ENCODE measurements at regions not wholly inside any gene's neighbourhood (a gene's known extent, or its start where the extent isn't known, plus 50 kb on each side); places are given as distances from the start of the nearest gene placed in this dataset.

GRCh38 chr6:144723431-144723830 is 438.3 kb downstream of the UTRN start:
- Histone ChIP-seq H3K4me2 (ENCODE audit: low read depth, low read length) (no peak overlapping the region), H3K27me3 (replicated peaks; ENCODE audit: insufficient read depth, low read length) (no peaks in the 10 kb centered on the region)

GRCh38 chr6:144724818-144725217 is 439.7 kb downstream of the UTRN start:
- Histone ChIP-seq H3K4me2 (ENCODE audit: low read depth, low read length) (no peak overlapping the region), H3K9me2 (replicated peaks; ENCODE audit: insufficient read depth, low read length) (no peaks in the 10 kb centered on the region), H3K9ac (ENCODE audit: low read length) (no peak overlapping the region), H3K4me1 (ENCODE audit: low read length) (no peaks in the 10 kb centered on the region), H3K79me2 (ENCODE audit: low read length) (no peaks in the 10 kb centered on the region), H4K20me1 (ENCODE audit: insufficient read depth, low read length) (no peaks in the 10 kb centered on the region), H3F3A (ENCODE audit: insufficient read depth, low read length) (no peaks in the 10 kb centered on the region), H3K27me3 (replicated peaks; ENCODE audit: insufficient read depth, low read length) (no peaks in the 10 kb centered on the region), H3K36me3 (replicated peaks; ENCODE audit: insufficient read depth, low read length) (no peaks in the 10 kb centered on the region), H2AFZ (ENCODE audit: low read length) (no peak overlapping the region), H3K4me3 (ENCODE audit: low read length) (no peak overlapping the region), H3K27ac (ENCODE audit: low read length) (no peak overlapping the region), H3K9me3 (replicated peaks; ENCODE audit: insufficient read depth, low read length) (no peaks in the 10 kb centered on the region)
- no peak for TF ChIP-seq CTCF (IDR thresholded peaks at IDR 0.05; ENCODE audit: low read length)
- TF ChIP-seq EZH2 (optimal IDR thresholded peaks at IDR 0.05; ENCODE audit: low read depth, low read length) = no peak
- no peak for TF ChIP-seq EZH2phosphoT487 (IDR thresholded peaks at IDR 0.05; ENCODE audit: low read length)
- no peak for DNase-seq

More at GRCh38 chr6:144723431-144723830, 438.3 kb downstream of the UTRN start:
- H3K27ac ChIP-seq (ENCODE audit: low read length) = no peak overlapping the region
- H3K36me3 ChIP-seq (replicated peaks; ENCODE audit: insufficient read depth, low read length) = no peaks in the 10 kb centered on the region
- H3K4me3 ChIP-seq (ENCODE audit: low read length) = no peak overlapping the region
- no peaks in the 10 kb centered on the region for H3F3A ChIP-seq (ENCODE audit: insufficient read depth, low read length)
- no peaks in the 10 kb centered on the region for H3K4me1 ChIP-seq (ENCODE audit: low read length)
- no peak for DNase-seq
- H2AFZ ChIP-seq (ENCODE audit: low read length) = no peak overlapping the region
- no peaks in the 10 kb centered on the region for H3K9me2 ChIP-seq (replicated peaks; ENCODE audit: insufficient read depth, low read length)
- H3K9me3 ChIP-seq (replicated peaks; ENCODE audit: insufficient read depth, low read length) = no peaks in the 10 kb centered on the region
- TF ChIP-seq EZH2 (optimal IDR thresholded peaks at IDR 0.05; ENCODE audit: low read depth, low read length) = no peak
- no peak for TF ChIP-seq CTCF (IDR thresholded peaks at IDR 0.05; ENCODE audit: low read length)
- TF ChIP-seq EZH2phosphoT487 (IDR thresholded peaks at IDR 0.05; ENCODE audit: low read length) = no peak
- H3K79me2 ChIP-seq (ENCODE audit: low read length) = no peaks in the 10 kb centered on the region
- no peak overlapping the region for H3K9ac ChIP-seq (ENCODE audit: low read length)
- no peaks in the 10 kb centered on the region for H4K20me1 ChIP-seq (ENCODE audit: insufficient read depth, low read length)

- Histone ChIP-seq H3K9me3 (replicated peaks; ENCODE audit: insufficient read depth, low read length) (no peaks in the 10 kb centered on the region), H3K79me2 (ENCODE audit: low read length) (no peaks in the 10 kb centered on the region), H3K4me1 (ENCODE audit: low read length) (no peaks in the 10 kb centered on the region), H3K9ac (ENCODE audit: low read length) (no peak overlapping the region), H2AFZ (ENCODE audit: low read length) (no peak overlapping the region), H4K20me1 (ENCODE audit: insufficient read depth, low read length) (no peaks in the 10 kb centered on the region), H3K4me3 (ENCODE audit: low read length) (no peak overlapping the region), H3K27me3 (replicated peaks; ENCODE audit: insufficient read depth, low read length) (no peaks in the 10 kb centered on the region), H3F3A (ENCODE audit: insufficient read depth, low read length) (no peaks in the 10 kb centered on the region), H3K4me2 (ENCODE audit: low read depth, low read length) (no peak overlapping the region), H3K36me3 (replicated peaks; ENCODE audit: insufficient read depth, low read length) (no peaks in the 10 kb centered on the region), H3K9me2 (replicated peaks; ENCODE audit: insufficient read depth, low read length) (no peaks in the 10 kb centered on the region), H3K27ac (ENCODE audit: low read length) (no peak overlapping the region)
- TF ChIP-seq EZH2 (optimal IDR thresholded peaks at IDR 0.05; ENCODE audit: low read depth, low read length) = no peak
- TF ChIP-seq EZH2phosphoT487 (IDR thresholded peaks at IDR 0.05; ENCODE audit: low read length) = no peak
- TF ChIP-seq CTCF (IDR thresholded peaks at IDR 0.05; ENCODE audit: low read length) = no peak
- no peak for DNase-seq
These were observed 440.8 kb downstream of the UTRN start for GRCh38 chr6:144725736-144726522.
